ENCODE measurements at regions not wholly inside any gene's neighbourhood (a gene's known extent, or its start where the extent isn't known, plus 50 kb on each side); places are given as distances from the start of the nearest gene placed in this dataset.

DNA sequence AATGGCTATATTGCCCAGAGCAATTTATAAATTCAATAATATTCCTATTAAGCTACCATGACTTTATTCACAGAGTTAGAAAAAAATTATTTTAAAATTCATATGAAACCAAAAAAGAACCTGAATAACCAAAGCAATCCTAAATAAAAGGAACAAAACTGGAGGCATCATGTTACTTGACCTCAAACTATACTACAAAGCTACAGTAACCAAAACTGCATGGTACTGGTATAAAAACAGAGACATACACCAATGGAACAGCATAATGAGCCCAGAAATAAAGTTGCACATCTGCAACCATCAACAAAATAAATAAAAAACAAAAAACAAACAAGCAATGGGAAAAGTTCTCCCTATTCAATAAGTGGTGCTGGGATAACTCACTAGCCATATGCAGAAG, 203.2 kb downstream of the RGS9 start:
- intact Hi-C loops (cut with micrococcal nuclease), result no loop called here
- H3K23ac ChIP-seq (ENCODE audit: low read depth, low read length), result no peak overlapping the region

More for the DNA sequence above, 203.2 kb downstream of the RGS9 start:
- H3K36me3 ChIP-seq (ENCODE audit: control insufficient read depth, insufficient read depth, low read length), result no peaks in the 10 kb centered on the region
- H2AFZ ChIP-seq (replicated peaks; ENCODE audit: low read length, poor library complexity), result no peak overlapping the region
- H3K4me3 ChIP-seq (ENCODE audit: insufficient read depth, low read depth, low read length), result no peak overlapping the region
- no peaks in the 10 kb centered on the region for H3K4me1 ChIP-seq (ENCODE audit: control insufficient read depth, insufficient read depth, low read length)
- no peak overlapping the region for H4K8ac ChIP-seq (ENCODE audit: low read depth in 2 of 2, low read length in 2 of 2)
- H2BK20ac ChIP-seq (ENCODE audit: low read depth, low read length), result no peak overlapping the region
- no peak overlapping the region for H2AK5ac ChIP-seq (ENCODE audit: low read depth, low read length)
- no peak overlapping the region for H3K18ac ChIP-seq (ENCODE audit: low read depth, low read length)
- no peak overlapping the region for H2BK120ac ChIP-seq (ENCODE audit: low read depth, low read length)
- dilution Hi-C loops (cut with HindIII; ENCODE audit: low sequenced_read_pairs, unreplicated experiment), result no loop called here
- TF ChIP-seq RFX5 (IDR thresholded peaks at IDR 0.05; ENCODE audit: low read depth, low read length), result no peak
- H3K56ac ChIP-seq (ENCODE audit: extremely low read depth, insufficient read depth, low read length), result no peak overlapping the region
- ATAC-seq (ENCODE audit: low read depth), result no peak
- H3K4me2 ChIP-seq (ENCODE audit: low read depth, low read length), result no peak overlapping the region
- H4K20me1 ChIP-seq (ENCODE audit: insufficient read depth, low read length), result no peaks in the 10 kb centered on the region
- no peaks in the 10 kb centered on the region; the same call in 1 of the 2 replicates for H3K27me3 ChIP-seq (ENCODE audit: control insufficient read depth, insufficient read depth, low read length)
- no peak overlapping the region for H3K27ac ChIP-seq (ENCODE audit: insufficient read depth, low read length)
- no peak overlapping the region for H2AK9ac ChIP-seq (replicated peaks; ENCODE audit: low read depth, low read length, poor library complexity)
- DNase-seq, result no peak
- no peak overlapping the region for H3K14ac ChIP-seq (replicated peaks; ENCODE audit: low read depth, low read length)
- no peak overlapping the region for H4K91ac ChIP-seq (ENCODE audit: insufficient read depth, low read depth, low read length)
- in situ Hi-C loops (cut with MboI; ENCODE audit: low sequenced_read_pairs), result no loop called here
- H3K79me1 ChIP-seq (ENCODE audit: low read depth in 1 of 2, low read length in 2 of 2), result no peaks in the 10 kb centered on the region
- BruUV-seq (replicated peaks), result no TSS peak
- POLR2A ChIA-PET (ENCODE audit: unreplicated experiment), result no interaction called here
- no peak overlapping the region for H3K4ac ChIP-seq (ENCODE audit: low read depth, low read length)
- no peak overlapping the region for H2BK5ac ChIP-seq (ENCODE audit: low read depth, low read length, poor library complexity, severe bottlenecking)
- no peak overlapping the region for H2BK15ac ChIP-seq (ENCODE audit: low read depth, low read length)
- no peaks in the 10 kb centered on the region for H3K9me1 ChIP-seq (ENCODE audit: insufficient read depth, low read length)
- CTCF ChIA-PET, result no interaction called here
- no peaks in the 10 kb centered on the region for H3K9me3 ChIP-seq (ENCODE audit: control insufficient read depth, insufficient read depth, low read length)
- no peak overlapping the region for H3K9ac ChIP-seq (ENCODE audit: low read depth, low read length)
- no peak overlapping the region for H4K5ac ChIP-seq (ENCODE audit: low read depth, low read length)

All from IMR-90 (cell line).